Activated CD8-positive, alpha-beta memory T cell treated with anti-CD3 and anti-CD28 coated beads for 48 hours (primary cell): ENCODE measurements at regions not wholly inside any gene's neighbourhood (a gene's known extent, or its start where the extent isn't known, plus 50 kb on each side); places are given as distances from the start of the nearest gene placed in this dataset.

ENCODE experiments used
- DNase-seq, 3 experiments: peaks; one replicate each; pipeline ENCODE4 v3.0.0-alpha.2; 2020; ENCODE audit warnings: low read depth in 2 of 3, low spot score in 2 of 3

GRCh38 chr15:25972141-25972675 is 109.1 kb upstream of the ATP10A start:
- no peak for DNase-seq

GRCh38 chr15:25971053-25971452 is 107.9 kb upstream of the ATP10A start:
- no peak for DNase-seq

GRCh38 chr15:25969886-25970285 is 106.8 kb upstream of the ATP10A start:
- no peak for DNase-seq

- DNase-seq: no peak
Measured at GRCh38 chr15:25967116-25967515, 104.0 kb upstream of the ATP10A start.

- no peak for DNase-seq
Measured at GRCh38 chr15:25965326-25965725, 102.2 kb upstream of the ATP10A start.

- no peak for DNase-seq
Measured at GRCh38 chr15:25960273-25960672, 97.1 kb upstream of the ATP10A start.

- DNase-seq: no peak
Measured at GRCh38 chr15:25959100-25959499, 96.0 kb upstream of the ATP10A start.

- DNase-seq: no peak
Measured at GRCh38 chr15:25955628-25956027, 92.5 kb upstream of the ATP10A start.

GRCh38 chr15:25954398-25954797 is 91.3 kb upstream of the ATP10A start:
- no peak for DNase-seq

GRCh38 chr15:25950014-25950413 is 86.9 kb upstream of the ATP10A start:
- no peak for DNase-seq

- no peak for DNase-seq
Measured at GRCh38 chr15:25947323-25948314, 84.5 kb upstream of the ATP10A start.

- DNase-seq: no peak
Measured at GRCh38 chr15:25946241-25946805, 83.2 kb upstream of the ATP10A start.

- DNase-seq: no peak
Measured at GRCh38 chr15:25944386-25944785, 81.3 kb upstream of the ATP10A start.

GRCh38 chr15:25943831-25944230 is 80.7 kb upstream of the ATP10A start:
- DNase-seq: no peak

GRCh38 chr15:25939122-25939521 is 76.0 kb upstream of the ATP10A start:
- no peak for DNase-seq

- no peak for DNase-seq
Measured at GRCh38 chr15:25937796-25938195, 74.7 kb upstream of the ATP10A start.

- DNase-seq: no peak
Measured at GRCh38 chr15:25936004-25936403, 72.9 kb upstream of the ATP10A start.

GRCh38 chr15:25933456-25934158 is 70.5 kb upstream of the ATP10A start:
- DNase-seq: peak; percentile 16 to 23 (median 20)

- no peak for DNase-seq
Measured at GRCh38 chr15:25932696-25933095, 69.6 kb upstream of the ATP10A start.

- no peak for DNase-seq
Measured at GRCh38 chr15:25931851-25932250, 68.7 kb upstream of the ATP10A start.

GRCh38 chr15:25930931-25931330 is 67.8 kb upstream of the ATP10A start:
- DNase-seq: no peak
